ENCODE measurements at regions not wholly inside any gene's neighbourhood (a gene's known extent, or its start where the extent isn't known, plus 50 kb on each side); places are given as distances from the start of the nearest gene placed in this dataset.

DNA sequence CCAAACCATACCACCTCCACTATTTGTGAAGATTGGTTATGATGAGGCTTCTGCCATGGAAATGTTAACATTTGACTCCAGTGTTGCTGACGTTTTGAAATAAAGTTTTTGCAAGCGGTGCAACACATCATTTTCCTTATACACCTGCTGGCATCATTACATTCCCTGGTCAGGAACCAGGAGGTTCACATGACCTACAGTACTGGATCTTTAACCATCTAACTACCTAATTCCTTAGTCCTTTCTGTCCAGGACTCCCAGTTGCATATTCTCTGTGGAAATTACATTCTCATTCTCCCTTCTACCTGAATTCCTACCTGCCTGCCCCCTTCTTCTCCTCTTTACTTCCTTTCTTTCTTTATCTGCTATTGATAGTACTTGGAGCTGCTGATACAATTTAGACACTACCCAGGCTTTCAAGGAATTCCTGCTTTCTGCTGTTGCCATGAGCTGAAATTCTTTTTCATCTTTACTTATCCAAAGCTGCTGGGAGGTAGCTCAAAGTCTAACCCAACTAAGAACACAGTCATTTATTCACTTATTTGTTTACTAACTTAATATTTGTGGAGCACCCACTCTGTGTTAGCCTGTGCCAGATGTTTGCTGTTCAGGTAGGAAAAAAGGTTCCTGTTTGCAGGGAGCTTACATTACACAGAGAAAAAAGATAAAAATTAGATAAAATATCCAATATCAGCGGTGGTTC lies 144.2 kb downstream of the EDEM1 start (continued):
- TF ChIP-seq, protein P1, sequence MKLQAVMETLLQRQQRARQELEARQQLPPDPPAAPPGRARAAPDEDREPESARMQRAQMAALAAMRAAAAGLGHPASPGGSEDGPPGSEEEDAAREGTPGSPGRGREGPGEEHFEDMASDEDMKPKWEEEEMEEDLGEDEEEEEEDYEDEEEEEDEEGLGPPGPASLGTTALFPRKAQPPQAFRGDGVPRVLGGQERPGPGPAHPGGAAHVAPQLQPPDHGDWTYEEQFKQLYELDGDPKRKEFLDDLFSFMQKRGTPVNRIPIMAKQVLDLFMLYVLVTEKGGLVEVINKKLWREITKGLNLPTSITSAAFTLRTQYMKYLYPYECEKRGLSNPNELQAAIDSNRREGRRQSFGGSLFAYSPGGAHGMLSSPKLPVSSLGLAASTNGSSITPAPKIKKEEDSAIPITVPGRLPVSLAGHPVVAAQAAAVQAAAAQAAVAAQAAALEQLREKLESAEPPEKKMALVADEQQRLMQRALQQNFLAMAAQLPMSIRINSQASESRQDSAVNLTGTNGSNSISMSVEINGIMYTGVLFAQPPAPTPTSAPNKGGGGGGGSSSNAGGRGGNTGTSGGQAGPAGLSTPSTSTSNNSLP (IDR thresholded peaks at IDR 0.05; ENCODE audit: low read depth, low read length), result peak; percentile 48; the same call in 1 of the 2 replicates
- TF ChIP-seq, protein P2, sequence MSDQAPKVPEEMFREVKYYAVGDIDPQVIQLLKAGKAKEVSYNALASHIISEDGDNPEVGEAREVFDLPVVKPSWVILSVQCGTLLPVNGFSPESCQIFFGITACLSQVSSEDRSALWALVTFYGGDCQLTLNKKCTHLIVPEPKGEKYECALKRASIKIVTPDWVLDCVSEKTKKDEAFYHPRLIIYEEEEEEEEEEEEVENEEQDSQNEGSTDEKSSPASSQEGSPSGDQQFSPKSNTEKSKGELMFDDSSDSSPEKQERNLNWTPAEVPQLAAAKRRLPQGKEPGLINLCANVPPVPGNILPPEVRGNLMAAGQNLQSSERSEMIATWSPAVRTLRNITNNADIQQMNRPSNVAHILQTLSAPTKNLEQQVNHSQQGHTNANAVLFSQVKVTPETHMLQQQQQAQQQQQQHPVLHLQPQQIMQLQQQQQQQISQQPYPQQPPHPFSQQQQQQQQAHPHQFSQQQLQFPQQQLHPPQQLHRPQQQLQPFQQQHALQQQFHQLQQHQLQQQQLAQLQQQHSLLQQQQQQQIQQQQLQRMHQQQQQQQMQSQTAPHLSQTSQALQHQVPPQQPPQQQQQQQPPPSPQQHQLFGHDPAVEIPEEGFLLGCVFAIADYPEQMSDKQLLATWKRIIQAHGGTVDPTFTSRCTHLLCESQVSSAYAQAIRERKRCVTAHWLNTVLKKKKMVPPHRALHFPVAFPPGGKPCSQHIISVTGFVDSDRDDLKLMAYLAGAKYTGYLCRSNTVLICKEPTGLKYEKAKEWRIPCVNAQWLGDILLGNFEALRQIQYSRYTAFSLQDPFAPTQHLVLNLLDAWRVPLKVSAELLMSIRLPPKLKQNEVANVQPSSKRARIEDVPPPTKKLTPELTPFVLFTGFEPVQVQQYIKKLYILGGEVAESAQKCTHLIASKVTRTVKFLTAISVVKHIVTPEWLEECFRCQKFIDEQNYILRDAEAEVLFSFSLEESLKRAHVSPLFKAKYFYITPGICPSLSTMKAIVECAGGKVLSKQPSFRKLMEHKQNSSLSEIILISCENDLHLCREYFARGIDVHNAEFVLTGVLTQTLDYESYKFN (CRISPR knock-in tag; conservative IDR thresholded peaks at IDR 0.05), result peak; percentile 68
- TF ChIP-seq ZNF850 (CRISPR knock-in tag; conservative IDR thresholded peaks at IDR 0.05), result no peak
- no peak for TF ChIP-seq BHLHE40 (IDR thresholded peaks at IDR 0.05; ENCODE audit: low read length)
- no peak for TF ChIP-seq ZNF30 (CRISPR knock-in tag; IDR thresholded peaks at IDR 0.05)
- no peak for TF ChIP-seq MAFK (conservative IDR thresholded peaks at IDR 0.05 in 1 of 2, IDR thresholded peaks at IDR 0.05 in 1 of 2; ENCODE audit: low read length in 2 of 2)
- peak; percentile 57 for TF ChIP-seq GATAD2A (CRISPR knock-in tag; IDR thresholded peaks at IDR 0.05)
- no peak for TF ChIP-seq HIVEP1 (CRISPR knock-in tag; IDR thresholded peaks at IDR 0.05)
- no peak for TF ChIP-seq ZNF839 (CRISPR knock-in tag; IDR thresholded peaks at IDR 0.05; ENCODE audit: borderline replicate concordance)
- TF ChIP-seq TCF7L2 (IDR thresholded peaks at IDR 0.05; ENCODE audit: low read depth, low read length), result no peak
- TF ChIP-seq, protein P3, sequence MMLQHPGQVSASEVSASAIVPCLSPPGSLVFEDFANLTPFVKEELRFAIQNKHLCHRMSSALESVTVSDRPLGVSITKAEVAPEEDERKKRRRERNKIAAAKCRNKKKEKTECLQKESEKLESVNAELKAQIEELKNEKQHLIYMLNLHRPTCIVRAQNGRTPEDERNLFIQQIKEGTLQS (CRISPR knock-in tag; IDR thresholded peaks at IDR 0.05), result no peak
- no peak for TF ChIP-seq SSRP1 (CRISPR knock-in tag; IDR thresholded peaks at IDR 0.05)
- TF ChIP-seq MED13 (CRISPR knock-in tag; IDR thresholded peaks at IDR 0.05), result no peak
- no peak for TF ChIP-seq CREB1 (IDR thresholded peaks at IDR 0.05)
- TF ChIP-seq CREB1 (CRISPR knock-in tag; IDR thresholded peaks at IDR 0.05), result 0 out of 2 replicates have a peak, but pooled peaks have one; percentile 18
- no peak for TF ChIP-seq POGZ (CRISPR knock-in tag; IDR thresholded peaks at IDR 0.05)
- TF ChIP-seq, protein P4, sequence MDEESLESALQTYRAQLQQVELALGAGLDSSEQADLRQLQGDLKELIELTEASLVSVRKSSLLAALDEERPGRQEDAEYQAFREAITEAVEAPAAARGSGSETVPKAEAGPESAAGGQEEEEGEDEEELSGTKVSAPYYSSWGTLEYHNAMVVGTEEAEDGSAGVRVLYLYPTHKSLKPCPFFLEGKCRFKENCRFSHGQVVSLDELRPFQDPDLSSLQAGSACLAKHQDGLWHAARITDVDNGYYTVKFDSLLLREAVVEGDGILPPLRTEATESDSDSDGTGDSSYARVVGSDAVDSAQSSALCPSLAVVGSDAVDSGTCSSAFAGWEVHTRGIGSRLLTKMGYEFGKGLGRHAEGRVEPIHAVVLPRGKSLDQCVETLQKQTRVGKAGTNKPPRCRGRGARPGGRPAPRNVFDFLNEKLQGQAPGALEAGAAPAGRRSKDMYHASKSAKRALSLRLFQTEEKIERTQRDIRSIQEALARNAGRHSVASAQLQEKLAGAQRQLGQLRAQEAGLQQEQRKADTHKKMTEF (CRISPR knock-in tag; IDR thresholded peaks at IDR 0.05), result no peak
- TF ChIP-seq PRMT3 (CRISPR knock-in tag; IDR thresholded peaks at IDR 0.05; ENCODE audit: borderline replicate concordance, low read depth), result no peak
- TF ChIP-seq, protein P5, sequence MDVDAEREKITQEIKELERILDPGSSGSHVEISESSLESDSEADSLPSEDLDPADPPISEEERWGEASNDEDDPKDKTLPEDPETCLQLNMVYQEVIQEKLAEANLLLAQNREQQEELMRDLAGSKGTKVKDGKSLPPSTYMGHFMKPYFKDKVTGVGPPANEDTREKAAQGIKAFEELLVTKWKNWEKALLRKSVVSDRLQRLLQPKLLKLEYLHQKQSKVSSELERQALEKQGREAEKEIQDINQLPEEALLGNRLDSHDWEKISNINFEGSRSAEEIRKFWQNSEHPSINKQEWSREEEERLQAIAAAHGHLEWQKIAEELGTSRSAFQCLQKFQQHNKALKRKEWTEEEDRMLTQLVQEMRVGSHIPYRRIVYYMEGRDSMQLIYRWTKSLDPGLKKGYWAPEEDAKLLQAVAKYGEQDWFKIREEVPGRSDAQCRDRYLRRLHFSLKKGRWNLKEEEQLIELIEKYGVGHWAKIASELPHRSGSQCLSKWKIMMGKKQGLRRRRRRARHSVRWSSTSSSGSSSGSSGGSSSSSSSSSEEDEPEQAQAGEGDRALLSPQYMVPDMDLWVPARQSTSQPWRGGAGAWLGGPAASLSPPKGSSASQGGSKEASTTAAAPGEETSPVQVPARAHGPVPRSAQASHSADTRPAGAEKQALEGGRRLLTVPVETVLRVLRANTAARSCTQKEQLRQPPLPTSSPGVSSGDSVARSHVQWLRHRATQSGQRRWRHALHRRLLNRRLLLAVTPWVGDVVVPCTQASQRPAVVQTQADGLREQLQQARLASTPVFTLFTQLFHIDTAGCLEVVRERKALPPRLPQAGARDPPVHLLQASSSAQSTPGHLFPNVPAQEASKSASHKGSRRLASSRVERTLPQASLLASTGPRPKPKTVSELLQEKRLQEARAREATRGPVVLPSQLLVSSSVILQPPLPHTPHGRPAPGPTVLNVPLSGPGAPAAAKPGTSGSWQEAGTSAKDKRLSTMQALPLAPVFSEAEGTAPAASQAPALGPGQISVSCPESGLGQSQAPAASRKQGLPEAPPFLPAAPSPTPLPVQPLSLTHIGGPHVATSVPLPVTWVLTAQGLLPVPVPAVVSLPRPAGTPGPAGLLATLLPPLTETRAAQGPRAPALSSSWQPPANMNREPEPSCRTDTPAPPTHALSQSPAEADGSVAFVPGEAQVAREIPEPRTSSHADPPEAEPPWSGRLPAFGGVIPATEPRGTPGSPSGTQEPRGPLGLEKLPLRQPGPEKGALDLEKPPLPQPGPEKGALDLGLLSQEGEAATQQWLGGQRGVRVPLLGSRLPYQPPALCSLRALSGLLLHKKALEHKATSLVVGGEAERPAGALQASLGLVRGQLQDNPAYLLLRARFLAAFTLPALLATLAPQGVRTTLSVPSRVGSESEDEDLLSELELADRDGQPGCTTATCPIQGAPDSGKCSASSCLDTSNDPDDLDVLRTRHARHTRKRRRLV (CRISPR knock-in tag; IDR thresholded peaks at IDR 0.05), result no peak
